Brain microvascular endothelial cell (primary cell): ENCODE measurements at regions not wholly inside any gene's neighbourhood (a gene's known extent, or its start where the extent isn't known, plus 50 kb on each side); places are given as distances from the start of the nearest gene placed in this dataset.
"Not testable (repeated sequence)": the region's sequence is repeated elsewhere in the genome, so short reads cannot be mapped to it uniquely, and the experiment has no call there.

Source experiments
- DNase-seq: peaks from one replicate; pipeline ENCODE4 v3.0.0-alpha.2; 2020
- H3K27ac ChIP-seq: fragments of 250-450 bp; sonication (Bioruptor Pico); 2 replicates; pipeline ENCODE4 v1.5.1; 2020; ENCODE audit warnings: mild to moderate bottlenecking, moderate library complexity
- H3K27me3 ChIP-seq: fragments of 250-450 bp; sonication (Bioruptor Pico); replicated peaks from 2 replicates; pipeline ENCODE4 v1.5.1; 2020; ENCODE audit warnings: mild to moderate bottlenecking
- H3K36me3 ChIP-seq: fragments of 250-450 bp; sonication (Bioruptor Pico); replicated peaks from 2 replicates; pipeline ENCODE4 v1.5.1; 2020; ENCODE audit warnings: mild to moderate bottlenecking
- H3K4me3 ChIP-seq: 2 replicates; pipeline ENCODE4 v1.5.1; 2011; ENCODE audit warnings: low read depth, mild to moderate bottlenecking, control low read depth, low read length, moderate library complexity
- CTCF ChIP-seq: IDR thresholded peaks from 2 replicates; pipeline ENCODE4 v1.5.1; 2011; ENCODE audit warnings: low read depth, mild to moderate bottlenecking, moderate library complexity, low read length, control low read depth, inconsistent platforms; ENCODE audit errors: missing control alignments
- in situ Hi-C: cut with HindIII; loops from 2 replicates; pipeline ENCODE4 v1.10.0; 2017; ENCODE audit warnings: low sequenced_read_pairs, low pct_ligation_motif_present

- H3K4me3 ChIP-seq, result no peak overlapping the region
- no peak for TF ChIP-seq CTCF
- in situ Hi-C loops, result no loop called here
Observed at GRCh38 chrX:1006156-1006730, 206.2 kb downstream of the CRLF2 start.

GRCh38 chrX:1002611-1003010 lies 209.8 kb downstream of the CRLF2 start:
- Histone ChIP-seq H3K27me3 (no peaks in the 10 kb centered on the region), H3K36me3 (no peaks in the 10 kb centered on the region), H3K27ac (no peak overlapping the region), H3K4me3 (no peak overlapping the region)
- DNase-seq, result no peak
- TF ChIP-seq CTCF, result no peak
- in situ Hi-C loops, result no loop called here

More at GRCh38 chrX:1006156-1006730, 206.2 kb downstream of the CRLF2 start:
- no peaks in the 10 kb centered on the region for H3K36me3 ChIP-seq
- H3K27me3 ChIP-seq, result no peaks in the 10 kb centered on the region
- H3K27ac ChIP-seq, result no peak overlapping the region
- no peak for DNase-seq

DNA sequence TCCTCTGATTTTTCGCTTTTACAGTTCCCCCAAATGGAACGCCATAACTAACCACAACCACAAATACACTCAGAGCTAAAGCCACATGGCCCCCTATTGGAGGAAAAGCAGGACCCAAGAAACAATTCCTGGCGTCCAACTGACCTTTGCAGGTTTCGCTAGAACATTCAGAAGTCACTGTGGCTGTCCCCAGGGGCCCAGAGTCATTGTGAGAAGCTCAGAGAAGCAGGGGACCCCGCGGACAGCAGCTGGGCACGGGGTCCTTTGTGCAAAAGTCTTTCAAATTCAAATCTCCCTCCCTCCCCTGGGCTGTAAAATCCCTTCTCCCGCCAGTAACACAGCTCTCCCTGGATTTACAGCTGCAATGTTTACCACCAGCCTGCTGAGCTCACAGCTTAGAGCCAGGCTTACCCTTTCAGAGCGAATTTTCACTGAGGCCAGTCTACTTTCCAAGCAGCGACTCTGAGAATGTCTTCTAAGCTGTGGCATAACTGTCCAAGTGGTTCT lies 214.8 kb downstream of the CRLF2 start:
- Histone ChIP-seq H3K4me3 (no peak overlapping the region), H3K36me3 (no peaks in the 10 kb centered on the region), H3K27me3 (no peaks in the 10 kb centered on the region), H3K27ac (no peak overlapping the region)
- in situ Hi-C loops, result no loop called here
- DNase-seq, result no peak
- no peak for TF ChIP-seq CTCF

DNA sequence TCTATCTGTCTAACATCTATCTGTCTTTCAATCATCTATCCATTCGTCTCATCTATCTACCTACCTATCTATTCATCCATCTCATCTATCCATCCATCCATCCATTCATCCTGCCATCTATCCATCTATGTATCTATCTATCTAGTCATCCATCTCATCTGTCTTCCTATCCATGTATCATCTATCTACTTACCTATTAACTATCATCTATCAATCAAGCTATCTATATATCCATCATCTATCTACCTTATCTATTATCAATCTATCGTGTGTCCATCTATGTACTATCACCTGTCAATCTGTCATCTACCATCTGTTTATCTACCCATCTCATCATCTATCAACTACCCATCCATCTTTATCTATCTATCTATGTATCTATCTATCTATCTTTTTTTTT lies 217.7 kb downstream of the CRLF2 start:
- in situ Hi-C loops, result no loop called here
- no peak for DNase-seq
- Histone ChIP-seq H3K4me3 (no peak overlapping the region), H3K27me3 (no peaks in the 10 kb centered on the region), H3K27ac (no peak overlapping the region), H3K36me3 (no peaks in the 10 kb centered on the region)
- no peak for TF ChIP-seq CTCF

- Histone ChIP-seq H3K4me3 (peak overlapping the region; percentile 45), H3K36me3 (no peaks in the 10 kb centered on the region), H3K27ac (no peak overlapping the region), H3K27me3 (no peaks in the 10 kb centered on the region)
- peak; percentile 95 for DNase-seq
- TF ChIP-seq CTCF, result no peak
- in situ Hi-C loops, result no loop called here
Observed at GRCh38 chrX:989959-990510, 222.4 kb downstream of the CRLF2 start.

GRCh38 chrX:988530-988929 lies 223.9 kb downstream of the CRLF2 start:
- H3K27me3 ChIP-seq, H3K4me3 ChIP-seq, DNase-seq, H3K36me3 ChIP-seq, in situ Hi-C loops, H3K27ac ChIP-seq: not testable (repeated sequence)
